Osteoblast (primary cell): ENCODE measurements at regions not wholly inside any gene's neighbourhood (a gene's known extent, or its start where the extent isn't known, plus 50 kb on each side); places are given as distances from the start of the nearest gene placed in this dataset.

Experiments
- DNase-seq: peaks from one replicate; pipeline ENCODE4 v3.0.0; 2011; ENCODE audit warnings: low spot score, mixed read lengths; ENCODE audit not compliant: insufficient read length; ENCODE audit errors: missing footprints
- H2AFZ ChIP-seq: 2 replicates; pipeline ENCODE4 v1.6.0; 2011; ENCODE audit warnings: mild to moderate bottlenecking, low read length
- H3K27ac ChIP-seq: 2 replicates; pipeline ENCODE4 v1.5.1; 2011; ENCODE audit warnings: mild to moderate bottlenecking, low read depth, low read length, moderate library complexity
- H3K27me3 ChIP-seq: 2 replicates; pipeline ENCODE4 v1.6.0; 2012; ENCODE audit warnings: mild to moderate bottlenecking, control low read depth, inconsistent platforms, low read length, moderate library complexity; ENCODE audit not compliant: insufficient read depth
- H3K36me3 ChIP-seq: 2 replicates; pipeline ENCODE4 v1.5.1; 2011; ENCODE audit warnings: mild to moderate bottlenecking, low read length, control low read depth, moderate library complexity; ENCODE audit not compliant: insufficient read depth
- H3K4me1 ChIP-seq: 2 replicates; pipeline ENCODE4 v1.5.1; 2011; ENCODE audit warnings: mild to moderate bottlenecking, low read length, control low read depth, moderate library complexity; ENCODE audit not compliant: insufficient read depth
- H3K4me2 ChIP-seq: 2 replicates; pipeline ENCODE4 v1.6.0; 2011; ENCODE audit warnings: mild to moderate bottlenecking, low read length; ENCODE audit not compliant: insufficient read depth
- H3K4me3 ChIP-seq: fragments of 200-600 bp; sonication (generic); 3 replicates; pipeline ENCODE4 v1.5.1; 2012; ENCODE audit warnings: mild to moderate bottlenecking, low read length, inconsistent platforms; ENCODE audit not compliant: insufficient read depth
- H3K79me2 ChIP-seq: 2 replicates; pipeline ENCODE4 v1.6.0; 2012; ENCODE audit warnings: mild to moderate bottlenecking, low read length, control low read depth, inconsistent platforms; ENCODE audit not compliant: insufficient read depth
- H3K9me3 ChIP-seq: 2 replicates; pipeline ENCODE4 v1.5.1; 2011; ENCODE audit warnings: low read depth, low read length, control low read depth
- H4K20me1 ChIP-seq: 2 replicates; pipeline ENCODE4 v1.6.0; 2012; ENCODE audit warnings: mild to moderate bottlenecking, low read length, control low read depth; ENCODE audit not compliant: insufficient read depth
- TF ChIP-seq, protein P1 (sequence below): IDR thresholded peaks from 2 replicates; pipeline ENCODE4 v1.5.1; 2011; ENCODE audit warnings: mild to moderate bottlenecking, low read depth, low read length, moderate library complexity; ENCODE audit errors: extremely low read depth

DNA sequence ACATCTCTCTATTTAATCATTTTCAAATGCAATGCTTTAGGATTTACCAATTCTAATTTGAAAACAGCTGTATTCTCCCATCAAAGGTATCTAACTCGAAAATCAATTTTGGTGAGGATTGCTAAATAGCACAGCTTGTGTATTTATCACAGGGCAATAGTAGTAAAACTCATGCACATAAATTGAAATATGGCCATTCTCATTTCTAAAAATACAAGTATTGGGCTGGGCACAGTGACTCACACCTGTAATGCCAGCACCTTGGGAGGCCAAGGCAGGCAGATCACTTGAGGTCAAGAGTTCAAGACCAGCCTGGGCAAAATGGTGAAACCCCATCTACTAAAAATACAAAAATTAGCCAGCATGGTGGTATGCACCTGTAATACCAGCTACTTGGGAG is 164.8 kb upstream of the RASA1 start:
- Histone ChIP-seq H3K4me2 (no peak overlapping the region), H3K36me3 (no peaks in the 10 kb centered on the region), H4K20me1 (no peaks in the 10 kb centered on the region), H3K27ac (no peak overlapping the region), H3K4me1 (no peaks in the 10 kb centered on the region), H3K4me3 (no peak overlapping the region), H3K27me3 (no peaks in the 10 kb centered on the region), H3K79me2 (no peaks in the 10 kb centered on the region), H3K9me3 (no peaks in the 10 kb centered on the region), H2AFZ (no peak overlapping the region)
- TF ChIP-seq, protein P1, sequence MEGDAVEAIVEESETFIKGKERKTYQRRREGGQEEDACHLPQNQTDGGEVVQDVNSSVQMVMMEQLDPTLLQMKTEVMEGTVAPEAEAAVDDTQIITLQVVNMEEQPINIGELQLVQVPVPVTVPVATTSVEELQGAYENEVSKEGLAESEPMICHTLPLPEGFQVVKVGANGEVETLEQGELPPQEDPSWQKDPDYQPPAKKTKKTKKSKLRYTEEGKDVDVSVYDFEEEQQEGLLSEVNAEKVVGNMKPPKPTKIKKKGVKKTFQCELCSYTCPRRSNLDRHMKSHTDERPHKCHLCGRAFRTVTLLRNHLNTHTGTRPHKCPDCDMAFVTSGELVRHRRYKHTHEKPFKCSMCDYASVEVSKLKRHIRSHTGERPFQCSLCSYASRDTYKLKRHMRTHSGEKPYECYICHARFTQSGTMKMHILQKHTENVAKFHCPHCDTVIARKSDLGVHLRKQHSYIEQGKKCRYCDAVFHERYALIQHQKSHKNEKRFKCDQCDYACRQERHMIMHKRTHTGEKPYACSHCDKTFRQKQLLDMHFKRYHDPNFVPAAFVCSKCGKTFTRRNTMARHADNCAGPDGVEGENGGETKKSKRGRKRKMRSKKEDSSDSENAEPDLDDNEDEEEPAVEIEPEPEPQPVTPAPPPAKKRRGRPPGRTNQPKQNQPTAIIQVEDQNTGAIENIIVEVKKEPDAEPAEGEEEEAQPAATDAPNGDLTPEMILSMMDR = no peak
- no peak for DNase-seq

DNA sequence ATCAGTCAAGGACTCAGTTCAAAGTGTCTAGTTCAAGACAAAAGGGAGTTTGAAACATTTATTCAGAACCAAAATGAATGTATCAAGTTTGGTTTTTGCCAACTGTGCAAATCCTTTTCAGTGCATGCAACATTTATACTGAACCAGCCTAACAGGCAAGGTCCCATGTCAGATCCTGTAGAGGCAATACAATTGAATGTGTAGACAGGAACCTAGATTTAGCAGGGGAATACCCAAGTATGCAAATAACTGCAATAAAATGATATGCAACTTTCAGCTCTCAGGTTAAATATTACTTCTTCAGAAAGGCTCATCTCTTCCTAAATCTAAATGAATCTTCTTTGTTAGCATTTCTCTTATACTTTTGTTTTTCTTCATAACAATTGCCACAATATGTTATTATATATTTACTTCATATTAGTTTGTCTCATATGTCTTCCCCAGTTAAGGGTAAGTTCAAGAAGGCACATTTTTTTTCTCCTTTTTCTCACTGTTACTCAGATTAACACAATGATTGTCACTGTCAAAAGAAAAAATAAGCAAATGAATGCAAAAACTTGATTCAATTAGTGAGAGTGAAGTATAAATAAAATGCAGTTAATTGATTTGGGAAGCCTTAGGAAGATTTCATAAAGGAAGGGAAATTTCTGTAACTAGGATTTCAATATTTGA is 163.9 kb upstream of the RASA1 start:
- Histone ChIP-seq H3K36me3 (no peaks in the 10 kb centered on the region), H3K9me3 (no peaks in the 10 kb centered on the region), H4K20me1 (no peaks in the 10 kb centered on the region), H3K27me3 (no peaks in the 10 kb centered on the region), H2AFZ (no peak overlapping the region), H3K4me1 (no peaks in the 10 kb centered on the region), H3K4me2 (no peak overlapping the region), H3K27ac (no peak overlapping the region), H3K79me2 (no peaks in the 10 kb centered on the region), H3K4me3 (no peak overlapping the region)
- TF ChIP-seq, protein P1 = no peak
- DNase-seq = no peak

DNA sequence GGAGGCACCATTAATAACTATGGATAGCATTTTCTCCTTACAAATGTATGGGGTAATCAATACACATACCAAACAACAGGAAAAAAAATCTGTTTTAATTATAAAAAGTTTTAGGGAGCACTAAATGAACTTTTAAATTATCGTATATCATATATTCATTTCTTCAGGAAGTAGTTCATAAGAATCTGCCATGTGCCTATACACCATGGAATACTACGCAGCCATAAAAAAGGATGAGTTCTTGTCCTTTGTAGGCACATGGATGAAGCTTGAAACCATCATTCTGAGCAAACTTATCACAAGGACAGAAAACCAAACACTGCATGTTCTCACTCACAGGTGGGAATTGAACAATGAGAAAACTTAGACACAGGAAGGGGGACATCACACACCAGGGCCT is 162.1 kb upstream of the RASA1 start:
- Histone ChIP-seq H3K36me3 (no peaks in the 10 kb centered on the region), H2AFZ (no peak overlapping the region), H3K4me1 (no peaks in the 10 kb centered on the region), H3K27me3 (no peaks in the 10 kb centered on the region), H4K20me1 (no peaks in the 10 kb centered on the region), H3K27ac (no peak overlapping the region), H3K9me3 (no peaks in the 10 kb centered on the region), H3K4me2 (no peak overlapping the region), H3K4me3 (no peak overlapping the region), H3K79me2 (no peaks in the 10 kb centered on the region)
- DNase-seq = no peak
- TF ChIP-seq, protein P1 = no peak

DNA sequence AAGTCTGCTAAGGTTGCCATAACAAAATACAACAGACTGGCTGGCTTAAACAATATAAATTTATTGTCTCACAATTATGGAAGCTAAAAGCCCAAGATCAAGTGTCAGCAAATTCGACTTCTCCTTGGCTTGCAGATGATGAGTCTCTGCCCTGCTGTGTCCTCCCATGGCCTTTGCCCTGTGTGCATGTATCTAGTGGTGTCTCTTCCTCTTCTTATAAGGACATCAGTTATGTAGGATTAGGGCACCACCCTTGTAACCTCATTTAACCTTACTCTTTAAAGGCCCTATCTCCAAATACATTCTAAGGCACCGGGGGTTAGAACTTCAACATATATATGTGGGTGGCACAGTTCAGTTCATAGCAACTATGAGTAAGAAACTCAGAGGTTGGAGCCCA is 157.9 kb upstream of the RASA1 start:
- no peaks in the 10 kb centered on the region for H3K27me3 ChIP-seq
- no peak overlapping the region for H3K27ac ChIP-seq

More for the DNA sequence above, 157.9 kb upstream of the RASA1 start:
- TF ChIP-seq, protein P1 = no peak
- Histone ChIP-seq H4K20me1 (no peaks in the 10 kb centered on the region), H2AFZ (no peak overlapping the region), H3K9me3 (no peaks in the 10 kb centered on the region), H3K79me2 (no peaks in the 10 kb centered on the region), H3K4me3 (no peak overlapping the region), H3K4me2 (no peak overlapping the region), H3K4me1 (peaks cover 23% of the 10 kb centered on the region), H3K36me3 (no peaks in the 10 kb centered on the region)
- DNase-seq = no peak
